ENCODE measurements at regions not wholly inside any gene's neighbourhood (a gene's known extent, or its start where the extent isn't known, plus 50 kb on each side); places are given as distances from the start of the nearest gene placed in this dataset.
A peak's percentile ranks its signal among the peaks of the same experiment; 100 is the strongest.

DNA sequence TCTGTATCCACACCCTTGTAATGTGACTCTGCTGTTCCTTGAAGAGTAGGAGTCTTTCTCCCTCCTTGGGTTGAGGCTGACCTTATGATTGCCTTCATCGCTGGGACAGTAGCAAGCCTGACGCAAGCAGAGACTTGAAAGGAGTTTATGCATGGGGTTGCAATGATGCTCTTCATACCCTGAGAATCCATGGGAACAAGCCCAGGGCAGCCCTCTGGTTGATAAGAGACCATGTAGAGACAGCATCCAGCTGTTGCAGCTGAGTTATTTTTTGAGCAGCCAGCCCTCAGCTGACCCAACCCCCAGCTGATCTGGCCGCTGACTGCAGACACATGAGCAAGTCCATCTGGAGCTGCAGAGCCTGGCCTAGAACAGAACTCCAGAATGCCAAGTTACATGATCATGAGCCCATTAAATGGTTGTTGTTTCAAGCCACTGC, 60.6 kb upstream of the ARNT2 start:
- peak; percentile 46 for DNase-seq
- Histone ChIP-seq H2BK5ac (ENCODE audit: low read depth, low read length, poor library complexity, severe bottlenecking) (no peak overlapping the region), H4K91ac (ENCODE audit: low read length) (no peak overlapping the region), H3K27ac (ENCODE audit: low read length, poor library complexity, severe bottlenecking) (no peak overlapping the region), H2BK12ac (ENCODE audit: low read length in 2 of 2) (no peak overlapping the region), H2BK120ac (ENCODE audit: low read depth, low read length) (no peak overlapping the region), H3K18ac (ENCODE audit: low read depth in 1 of 2, low read length in 2 of 2) (no peak overlapping the region), H4K8ac (ENCODE audit: low read length) (no peak overlapping the region), H3K4ac (ENCODE audit: low read depth in 1 of 2, low read length in 2 of 2) (no peak overlapping the region), H2AK5ac (ENCODE audit: low read length, severe bottlenecking) (no peak overlapping the region), H3K23ac (ENCODE audit: low read length in 2 of 2) (no peak overlapping the region), H3K9ac (ENCODE audit: low read length) (no peak overlapping the region), H2BK15ac (ENCODE audit: low read depth, poor library complexity, severe bottlenecking) (no peak overlapping the region), H3K36me3 (ENCODE audit: control insufficient read depth in 1 of 2, insufficient read depth in 2 of 2, low read depth in 1 of 2, low read length in 2 of 2) (no peaks in the 10 kb centered on the region), H2AFZ (ENCODE audit: low read depth, low read length) (no peak overlapping the region), H3K4me2 (ENCODE audit: low read length, poor library complexity, severe bottlenecking) (no peak overlapping the region), H3K4me3 (ENCODE audit: insufficient read depth in 1 of 2, low read depth in 1 of 2, low read length in 2 of 2) (no peak overlapping the region), H3K79me1 (replicated peaks; ENCODE audit: low read length, poor library complexity, severe bottlenecking) (no peaks in the 10 kb centered on the region), H3K27me3 (ENCODE audit: control insufficient read depth in 1 of 2, insufficient read depth in 1 of 2, low read length in 2 of 2) (peaks cover 41 to 52% of the 10 kb centered on the region in 2 experiments), H3K4me1 (ENCODE audit: control insufficient read depth, insufficient read depth, low read depth, low read length) (no peaks in the 10 kb centered on the region), H3K14ac (ENCODE audit: low read length in 2 of 2) (no peak overlapping the region), H3K9me3 (ENCODE audit: control insufficient read depth, low read length) (no peaks in the 10 kb centered on the region)
- WGBS = 67% methylated on average over 3 of the region's 3 CpGs

- H2BK15ac ChIP-seq (ENCODE audit: low read depth, poor library complexity, severe bottlenecking) = no peak overlapping the region
- H4K91ac ChIP-seq (ENCODE audit: low read length) = no peak overlapping the region
- H2BK5ac ChIP-seq (ENCODE audit: low read depth, low read length, poor library complexity, severe bottlenecking) = no peak overlapping the region
- no peak overlapping the region for H3K4me3 ChIP-seq (ENCODE audit: insufficient read depth in 1 of 2, low read depth in 1 of 2, low read length in 2 of 2)
- no peaks in the 10 kb centered on the region for H3K79me1 ChIP-seq (replicated peaks; ENCODE audit: low read length, poor library complexity, severe bottlenecking)
- H3K27ac ChIP-seq (ENCODE audit: low read length, poor library complexity, severe bottlenecking) = no peak overlapping the region
- H3K36me3 ChIP-seq (ENCODE audit: control insufficient read depth in 1 of 2, insufficient read depth in 2 of 2, low read depth in 1 of 2, low read length in 2 of 2) = no peaks in the 10 kb centered on the region
- no peak overlapping the region for H2BK120ac ChIP-seq (ENCODE audit: low read depth, low read length)
- no peak overlapping the region for H3K4ac ChIP-seq (ENCODE audit: low read depth in 1 of 2, low read length in 2 of 2)
- 73% methylated on average over 1 of the region's 1 CpG for WGBS
- H2AFZ ChIP-seq (ENCODE audit: low read depth, low read length) = no peak overlapping the region
- H3K9ac ChIP-seq (ENCODE audit: low read length) = no peak overlapping the region
- H2BK12ac ChIP-seq (ENCODE audit: low read length in 2 of 2) = no peak overlapping the region
- H4K8ac ChIP-seq (ENCODE audit: low read length) = no peak overlapping the region
- H3K4me1 ChIP-seq (ENCODE audit: control insufficient read depth, insufficient read depth, low read depth, low read length) = no peaks in the 10 kb centered on the region
- H3K14ac ChIP-seq (ENCODE audit: low read length in 2 of 2) = no peak overlapping the region
- no peak overlapping the region for H2AK5ac ChIP-seq (ENCODE audit: low read length, severe bottlenecking)
- H3K27me3 ChIP-seq (ENCODE audit: control insufficient read depth in 1 of 2, insufficient read depth in 1 of 2, low read length in 2 of 2) = peaks cover 0 to 31% of the 10 kb centered on the region in 2 experiments
- H3K18ac ChIP-seq (ENCODE audit: low read depth in 1 of 2, low read length in 2 of 2) = no peak overlapping the region
- H3K4me2 ChIP-seq (ENCODE audit: low read length, poor library complexity, severe bottlenecking) = no peak overlapping the region
- DNase-seq = no peak
- H3K9me3 ChIP-seq (ENCODE audit: control insufficient read depth, low read length) = no peaks in the 10 kb centered on the region
- no peak overlapping the region for H3K23ac ChIP-seq (ENCODE audit: low read length in 2 of 2)
Measured at GRCh38 chr15:80350941-80351610, 53.1 kb upstream of the ARNT2 start.

All from mesenchymal stem cell (in vitro differentiated cells and primary cell).